Germinal center (tissue), 1 donor: ENCODE measurements at regions not wholly inside any gene's neighbourhood (a gene's known extent, or its start where the extent isn't known, plus 50 kb on each side); places are given as distances from the start of the nearest gene placed in this dataset.

Experiments used
- DNase-seq: peaks from one replicate; pipeline ENCODE4 v3.0.0; 2012; ENCODE audit warnings: mixed read lengths, low spot score

DNA sequence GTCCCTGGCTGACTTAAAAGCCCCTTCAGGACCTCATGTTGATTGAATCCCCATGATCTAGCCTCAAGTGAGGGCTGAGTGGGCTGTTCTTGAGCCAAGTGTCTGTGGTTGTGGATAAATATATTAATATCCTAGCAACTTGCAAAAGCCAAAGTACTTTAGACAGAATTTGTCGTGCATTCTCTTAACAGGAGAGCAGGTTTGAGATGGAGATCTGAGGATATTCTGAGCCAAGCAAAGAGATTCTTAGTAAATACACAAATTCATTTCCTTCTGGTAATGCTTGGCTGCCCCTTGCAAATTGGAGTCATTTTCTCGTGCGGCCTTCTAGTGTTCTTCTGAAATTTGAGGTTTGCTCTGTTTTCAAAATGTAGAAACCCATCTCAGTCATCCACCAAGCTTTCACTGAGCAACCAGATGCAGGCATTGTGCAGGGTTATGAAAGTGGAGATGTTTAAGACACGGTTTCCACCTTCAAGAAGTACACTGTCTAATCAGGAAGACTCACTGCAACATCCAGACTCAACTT is 242.1 kb upstream of the JUN start:
- DNase-seq, result no peak

DNA sequence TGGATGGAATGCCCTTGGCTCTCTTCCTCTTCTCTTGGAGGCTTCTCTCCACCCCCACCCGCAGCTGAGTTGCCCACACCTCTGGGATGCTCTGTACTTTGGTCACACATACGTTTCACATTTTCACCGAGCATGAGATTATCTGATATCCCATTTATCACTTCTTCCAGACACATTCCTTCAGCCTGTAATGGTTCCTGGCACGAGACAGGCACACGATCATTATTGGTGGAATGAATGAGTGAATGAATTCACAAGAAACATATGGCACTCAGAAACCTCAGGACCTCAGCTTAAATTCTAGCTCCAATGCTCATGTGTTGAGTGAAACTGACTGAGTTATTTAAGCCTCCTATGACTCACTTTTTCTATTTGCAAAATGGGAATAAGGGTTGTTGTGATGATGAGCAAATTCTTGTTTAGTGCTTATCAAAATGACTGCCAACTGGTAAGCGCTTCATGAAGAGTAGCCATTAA is 242.7 kb upstream of the JUN start:
- DNase-seq, result no peak

DNA sequence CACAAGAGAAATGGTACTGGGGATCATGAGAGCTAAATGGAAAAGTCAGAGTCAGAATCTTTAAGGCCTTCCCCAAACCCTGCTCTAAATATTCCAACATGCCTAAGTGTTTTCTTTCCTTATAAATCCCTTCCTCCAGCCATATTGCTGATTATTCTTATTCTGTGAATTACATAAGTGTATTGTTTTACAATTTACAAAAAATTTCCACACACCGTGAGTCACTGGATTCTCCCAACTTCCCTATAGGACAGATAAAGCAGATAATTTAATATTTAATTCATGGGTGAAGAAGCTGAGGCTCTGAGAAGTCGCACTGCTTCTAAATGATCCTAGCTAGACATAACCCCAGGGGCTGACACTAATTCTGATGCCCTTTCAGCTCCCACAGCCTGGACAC is 243.3 kb upstream of the JUN start:
- DNase-seq, result no peak

- no peak for DNase-seq
Observed at GRCh38 chr1:59028048-59028447, 244.2 kb upstream of the JUN start.

GRCh38 chr1:59029411-59030167 is 245.7 kb upstream of the JUN start:
- DNase-seq, result no peak

- DNase-seq, result no peak
Observed at GRCh38 chr1:59032228-59032627, 248.4 kb upstream of the JUN start.

- no peak for DNase-seq
Observed at GRCh38 chr1:59033761-59034160, 249.9 kb upstream of the JUN start.

- no peak for DNase-seq
Observed at GRCh38 chr1:59034925-59035324, 251.1 kb upstream of the JUN start.

- DNase-seq, result no peak
Observed at GRCh38 chr1:59039551-59039950, 255.7 kb upstream of the JUN start.

GRCh38 chr1:59040486-59040885 is 256.4 kb upstream of the FGGY start:
- DNase-seq, result no peak

- DNase-seq, result no peak
Observed at GRCh38 chr1:59041646-59042277, 255.1 kb upstream of the FGGY start.

DNA sequence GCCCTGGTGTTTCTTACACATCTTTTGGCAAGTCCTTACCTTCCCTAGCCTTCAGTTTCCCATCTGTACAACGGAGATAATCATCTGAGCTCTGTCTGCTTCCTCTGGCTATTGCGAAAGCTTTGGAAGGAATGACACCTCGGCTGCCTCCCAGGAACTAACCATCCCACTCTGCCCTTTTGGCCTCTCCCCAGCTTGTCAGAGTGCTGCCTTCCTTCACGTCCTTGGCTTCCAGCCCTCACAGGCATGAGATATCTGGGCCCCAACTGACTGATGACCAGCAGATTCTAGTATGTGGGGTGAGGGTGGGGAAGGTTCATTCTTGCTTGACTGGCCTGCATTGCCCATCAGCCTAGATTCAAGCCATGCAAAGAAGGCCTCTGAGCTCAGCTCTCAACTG is 253.1 kb upstream of the FGGY start:
- no peak for DNase-seq

DNA sequence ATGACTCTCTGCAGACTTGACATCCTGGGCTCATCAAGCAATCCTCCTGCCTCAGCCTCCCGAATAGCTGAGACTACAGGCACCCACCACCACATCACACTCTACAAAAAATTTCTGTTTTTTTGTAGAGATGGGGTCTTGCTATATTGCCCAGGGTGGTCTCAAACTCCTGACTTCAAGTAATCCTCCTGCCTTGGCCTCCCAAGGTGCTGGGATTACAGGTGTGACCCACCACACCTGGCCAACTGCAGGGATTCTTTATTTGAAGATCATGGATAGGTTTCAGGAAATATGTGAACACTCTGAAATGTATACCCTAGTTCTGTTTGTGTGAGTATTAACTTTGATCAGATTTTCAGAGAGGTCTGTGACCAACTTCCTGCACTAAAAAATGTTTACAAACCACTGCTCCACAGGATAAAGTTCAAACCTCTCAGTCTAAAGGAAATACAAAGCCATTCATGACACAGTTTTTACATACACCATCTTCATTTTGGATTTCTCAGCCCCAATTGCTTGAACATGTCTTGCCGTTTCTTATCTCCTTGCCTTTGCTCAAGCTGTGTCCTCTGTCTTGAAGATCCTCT is 252.3 kb upstream of the FGGY start:
- no peak for DNase-seq

DNA sequence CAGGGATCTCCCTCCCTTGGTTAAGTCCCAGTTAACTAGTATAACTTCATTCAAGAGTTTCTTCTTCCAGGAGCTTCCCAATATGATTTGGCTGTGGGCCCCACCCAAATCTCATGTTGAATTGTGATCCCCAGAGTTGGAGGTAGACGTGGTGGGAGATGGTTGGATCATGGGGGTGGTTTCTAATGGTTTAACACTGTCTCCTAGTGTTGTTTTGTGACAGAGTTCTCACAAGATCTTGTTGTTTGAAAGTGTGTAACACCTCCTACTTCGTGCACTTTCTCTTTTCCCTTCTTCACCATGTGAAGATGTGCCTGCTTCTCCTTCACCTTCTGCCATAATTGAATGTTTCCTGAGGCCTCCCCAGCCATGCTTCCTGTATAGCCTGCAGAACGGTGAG is 251.8 kb upstream of the FGGY start:
- DNase-seq, result no peak

DNA sequence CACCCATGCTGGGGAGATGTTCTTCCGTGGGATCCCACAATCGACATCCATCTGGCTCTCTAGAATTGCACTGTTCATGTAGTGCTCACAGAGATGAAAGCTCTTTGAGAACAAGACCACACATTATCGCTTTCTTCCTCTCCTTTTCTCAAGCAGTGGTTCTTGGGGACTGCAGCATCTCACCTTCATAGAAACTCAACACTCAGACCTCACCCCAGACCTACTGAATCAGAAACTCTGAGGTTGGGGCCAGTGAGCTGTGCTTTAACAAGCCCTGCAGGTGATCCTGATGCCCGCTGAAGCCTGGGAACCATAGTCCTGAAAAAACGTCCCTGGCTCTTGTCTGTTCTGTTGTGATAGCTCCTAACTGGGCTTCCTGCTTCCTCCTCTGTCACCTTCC is 251.3 kb upstream of the FGGY start:
- no peak for DNase-seq

- DNase-seq, result no peak
Observed at GRCh38 chr1:59046134-59046533, 250.8 kb upstream of the FGGY start.

DNA sequence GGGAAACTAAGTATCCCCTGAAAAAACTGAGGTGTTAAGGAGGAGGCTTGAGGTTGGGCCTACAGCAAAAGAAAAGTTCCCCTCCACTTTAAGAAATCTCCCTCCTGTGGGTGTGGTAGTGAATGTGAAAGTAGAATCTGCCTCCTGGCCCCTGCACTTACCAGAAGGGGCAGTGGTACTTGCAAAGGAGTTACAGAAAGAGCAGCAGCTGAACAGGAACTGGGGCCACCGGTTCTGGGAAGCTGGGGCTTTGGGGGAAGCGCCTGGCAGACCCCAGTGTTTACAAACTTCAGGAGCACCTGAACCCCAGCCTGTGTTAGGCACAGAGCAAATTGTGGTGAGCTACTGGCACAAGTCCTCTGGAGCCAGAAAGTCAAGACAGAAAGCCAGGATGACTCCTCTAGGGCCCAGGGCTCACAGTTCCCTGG is 250.2 kb upstream of the FGGY start:
- DNase-seq, result no peak

GRCh38 chr1:59051007-59051406 is 245.9 kb upstream of the FGGY start:
- no peak for DNase-seq

DNA sequence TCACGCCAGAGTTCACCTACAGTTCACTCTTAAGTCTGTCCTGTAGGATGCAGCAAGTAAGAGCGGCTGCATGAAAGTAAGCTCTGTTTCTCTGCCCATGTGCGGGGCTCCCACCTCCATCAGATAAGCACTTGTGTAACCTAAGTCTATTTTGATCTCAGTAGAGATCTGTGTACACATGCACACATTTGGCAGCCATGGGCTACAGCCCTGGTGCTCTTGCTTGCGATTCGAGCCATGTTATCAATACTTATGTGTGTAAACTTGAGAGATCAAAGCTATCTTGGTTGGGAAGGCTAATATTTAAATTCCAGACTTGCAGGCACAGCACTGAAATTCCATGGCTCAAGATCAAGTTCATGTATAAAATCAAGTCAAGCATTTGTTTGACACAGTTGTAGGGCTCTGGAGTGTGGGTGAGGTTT is 244.7 kb upstream of the FGGY start:
- DNase-seq, result no peak

DNA sequence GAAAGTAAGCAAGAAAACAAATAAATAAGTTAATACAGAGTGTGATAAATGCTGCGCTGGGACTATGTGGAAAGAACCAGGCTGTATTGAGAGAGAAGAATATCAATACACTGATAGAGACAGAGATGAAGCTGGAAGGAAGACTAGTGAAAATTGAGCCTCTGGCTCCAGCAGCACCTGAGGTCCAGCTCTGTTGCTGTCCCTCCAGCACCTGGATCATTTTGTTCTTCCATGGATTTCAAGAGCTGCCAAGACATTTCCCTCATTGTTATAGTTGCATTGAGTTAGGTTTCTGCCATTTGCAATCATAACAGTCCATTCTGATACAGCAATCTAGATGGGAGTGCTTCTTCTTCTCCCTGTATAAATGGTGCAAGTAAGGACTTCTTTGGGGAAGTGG is 242.7 kb upstream of the FGGY start:
- DNase-seq, result no peak

- DNase-seq, result no peak
Observed at GRCh38 chr1:59055908-59056719, 240.8 kb upstream of the FGGY start.

- DNase-seq, result no peak
Observed at GRCh38 chr1:59057211-59057694, 239.6 kb upstream of the FGGY start.
